ENCODE measurements at regions not wholly inside any gene's neighbourhood (a gene's known extent, or its start where the extent isn't known, plus 50 kb on each side); places are given as distances from the start of the nearest gene placed in this dataset.
A peak's percentile ranks its signal among the peaks of the same experiment; 100 is the strongest.

- peak; percentile 7 for DNase-seq (ENCODE audit: low spot score)
- TF ChIP-seq CTCF (IDR thresholded peaks at IDR 0.05; ENCODE audit: extremely low read depth, missing control alignments) = no peak
Measured at GRCh38 chr17:33642002-33642401, 348.9 kb upstream of the ASIC2 start.

- DNase-seq (ENCODE audit: low spot score) = peak; percentile 13
- TF ChIP-seq CTCF (IDR thresholded peaks at IDR 0.05; ENCODE audit: extremely low read depth, missing control alignments) = peak; percentile 30
Measured at GRCh38 chr17:33647956-33648355, 354.9 kb upstream of the ASIC2 start.

- no peak for TF ChIP-seq CTCF (IDR thresholded peaks at IDR 0.05; ENCODE audit: extremely low read depth, missing control alignments)
- DNase-seq (ENCODE audit: low spot score) = no peak
Measured at GRCh38 chr17:33650304-33650703, 357.2 kb upstream of the ASIC2 start.

GRCh38 chr17:33651686-33652085 lies 358.6 kb upstream of the ASIC2 start:
- no peak for DNase-seq (ENCODE audit: low spot score)
- TF ChIP-seq CTCF (IDR thresholded peaks at IDR 0.05; ENCODE audit: extremely low read depth, missing control alignments) = no peak

- TF ChIP-seq CTCF (IDR thresholded peaks at IDR 0.05; ENCODE audit: extremely low read depth, missing control alignments) = no peak
- DNase-seq (ENCODE audit: low spot score) = no peak
Measured at GRCh38 chr17:33652731-33653398, 359.8 kb upstream of the ASIC2 start.

GRCh38 chr17:33653399-33653788 lies 360.3 kb upstream of the ASIC2 start:
- no peak for TF ChIP-seq CTCF (IDR thresholded peaks at IDR 0.05; ENCODE audit: extremely low read depth, missing control alignments)
- no peak for DNase-seq (ENCODE audit: low spot score)

GRCh38 chr17:33657181-33657580 lies 364.1 kb upstream of the ASIC2 start:
- TF ChIP-seq CTCF (IDR thresholded peaks at IDR 0.05; ENCODE audit: extremely low read depth, missing control alignments) = no peak
- DNase-seq (ENCODE audit: low spot score) = no peak
